Uterus (tissue), 3 donors: ENCODE measurements at regions not wholly inside any gene's neighbourhood (a gene's known extent, or its start where the extent isn't known, plus 50 kb on each side); places are given as distances from the start of the nearest gene placed in this dataset.

Source experiments
- DNase-seq, 2 donors: peaks; one replicate each; pipeline ENCODE4 v3.0.0-alpha.2; 2019 to 2020
- H3K27ac ChIP-seq, 2 donors: fragments of 200-600 bp; sonication (generic); 1 replicate in 1 of 2; 2 replicates in 1 of 2; pipeline ENCODE4 v1.5.1; 2016 to 2018
- H3K27me3 ChIP-seq, 2 donors: fragments of 200-600 bp; sonication (generic); one replicate each; pipeline ENCODE4 v1.5.1; 2018 to 2019; ENCODE audit warnings: control low read depth in 1 of 2
- H3K36me3 ChIP-seq, 2 donors: fragments of 200-600 bp; sonication (generic); one replicate each; pipeline ENCODE4 v1.5.1; 2019; ENCODE audit warnings: control low read depth in 1 of 2
- H3K4me1 ChIP-seq, 2 donors: fragments of 200-600 bp; sonication (generic); one replicate each; pipeline ENCODE4 v1.5.1; 2018 to 2019; ENCODE audit warnings: control low read depth in 1 of 2
- H3K4me3 ChIP-seq, 2 donors: fragments of 200-600 bp; sonication (generic); 1 replicate in 1 of 2; 2 replicates in 1 of 2; pipeline ENCODE4 v1.5.1; 2018 to 2019; ENCODE audit warnings: mild to moderate bottlenecking in 1 of 2
- H3K9me3 ChIP-seq, 2 donors: fragments of 200-600 bp; sonication (generic); one replicate each; pipeline ENCODE4 v1.5.1; 2019; ENCODE audit warnings: control low read depth in 1 of 2
- POLR2A ChIP-seq, 2 donors: fragments of 450-650 bp; IDR thresholded peaks; one replicate each; pipeline ENCODE4 v1.6.1; 2016; ENCODE audit warnings: antibody characterized with exemption in 2 of 2, mild to moderate bottlenecking in 1 of 2, moderate library complexity in 1 of 2
- intact Hi-C: fragments of 100-400 bp; cut with DNase I; formaldehyde crosslinking; loops from one replicate; pipeline ENCODE4 v1.15.1; 2023; ENCODE audit warnings: low total_unique reads
- TF ChIP-seq, protein P1 (sequence below), 4 experiments: fragments of 200-600 bp in 2 of 4; fragments of 450-650 bp in 2 of 4; sonication (generic) in 2 of 4; IDR thresholded peaks; one replicate each; pipeline ENCODE4 v1.5.1; 2016 to 2019; ENCODE audit warnings: antibody characterized with exemption in 4 of 4, mild to moderate bottlenecking in 2 of 4, moderate library complexity in 1 of 4
- donor health status: DM: yes; HTN: yes; CAD: no.

DNA sequence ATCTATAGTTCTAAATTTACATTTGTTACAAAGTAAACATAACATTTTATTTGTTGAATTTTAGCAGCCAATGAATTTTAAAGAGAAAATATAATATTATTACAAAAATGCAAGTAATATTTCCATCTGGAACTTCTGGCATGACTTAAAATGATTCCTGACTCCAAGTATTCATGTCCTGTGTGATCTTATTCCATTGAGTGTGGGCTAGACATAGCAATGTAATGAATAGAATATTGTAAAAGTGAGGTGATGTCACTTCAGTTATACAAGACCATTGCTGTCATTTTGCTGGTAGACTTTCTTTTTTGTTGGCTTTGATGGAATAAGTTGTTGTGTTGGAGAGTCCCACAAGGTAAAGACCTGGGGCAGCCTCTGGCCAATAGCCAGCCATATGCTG lies 912.2 kb upstream of the PIK3C3 start:
- no peak for TF ChIP-seq POLR2A (IDR thresholded peaks at IDR 0.05)
- TF ChIP-seq, protein P1, sequence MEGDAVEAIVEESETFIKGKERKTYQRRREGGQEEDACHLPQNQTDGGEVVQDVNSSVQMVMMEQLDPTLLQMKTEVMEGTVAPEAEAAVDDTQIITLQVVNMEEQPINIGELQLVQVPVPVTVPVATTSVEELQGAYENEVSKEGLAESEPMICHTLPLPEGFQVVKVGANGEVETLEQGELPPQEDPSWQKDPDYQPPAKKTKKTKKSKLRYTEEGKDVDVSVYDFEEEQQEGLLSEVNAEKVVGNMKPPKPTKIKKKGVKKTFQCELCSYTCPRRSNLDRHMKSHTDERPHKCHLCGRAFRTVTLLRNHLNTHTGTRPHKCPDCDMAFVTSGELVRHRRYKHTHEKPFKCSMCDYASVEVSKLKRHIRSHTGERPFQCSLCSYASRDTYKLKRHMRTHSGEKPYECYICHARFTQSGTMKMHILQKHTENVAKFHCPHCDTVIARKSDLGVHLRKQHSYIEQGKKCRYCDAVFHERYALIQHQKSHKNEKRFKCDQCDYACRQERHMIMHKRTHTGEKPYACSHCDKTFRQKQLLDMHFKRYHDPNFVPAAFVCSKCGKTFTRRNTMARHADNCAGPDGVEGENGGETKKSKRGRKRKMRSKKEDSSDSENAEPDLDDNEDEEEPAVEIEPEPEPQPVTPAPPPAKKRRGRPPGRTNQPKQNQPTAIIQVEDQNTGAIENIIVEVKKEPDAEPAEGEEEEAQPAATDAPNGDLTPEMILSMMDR (IDR thresholded peaks at IDR 0.05): no peak
- no peaks in the 10 kb centered on the region for H3K36me3 ChIP-seq
- intact Hi-C loops: no loop called here
- no peak for DNase-seq
- no peaks in the 10 kb centered on the region for H3K27me3 ChIP-seq
- no peak overlapping the region for H3K4me3 ChIP-seq
- no peak overlapping the region for H3K27ac ChIP-seq
- H3K9me3 ChIP-seq: no peaks in the 10 kb centered on the region
- no peaks in the 10 kb centered on the region for H3K4me1 ChIP-seq

DNA sequence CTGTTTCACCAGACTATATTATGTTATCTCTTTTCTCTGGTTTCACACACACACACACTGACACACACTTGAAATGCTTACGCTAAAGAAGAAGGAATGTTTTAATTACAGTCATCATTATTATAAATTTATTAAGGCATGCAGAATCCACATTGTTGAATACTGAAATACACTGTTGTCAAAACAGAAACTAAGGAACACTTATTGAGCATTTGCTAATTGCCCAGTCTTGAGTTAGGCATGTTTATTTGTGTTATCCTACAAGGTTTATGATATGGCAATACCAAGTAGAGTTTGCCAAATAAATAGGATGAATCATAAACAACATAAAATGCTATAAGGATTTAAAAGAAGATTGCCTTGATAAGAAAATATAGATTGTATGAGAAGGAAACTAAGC lies 917.0 kb upstream of the PIK3C3 start:
- DNase-seq: no peak
- H3K4me3 ChIP-seq: no peak overlapping the region
- no peaks in the 10 kb centered on the region for H3K27me3 ChIP-seq
- H3K9me3 ChIP-seq: no peaks in the 10 kb centered on the region
- no peak for TF ChIP-seq POLR2A (IDR thresholded peaks at IDR 0.05)
- TF ChIP-seq, protein P1 (IDR thresholded peaks at IDR 0.05): no peak
- no peaks in the 10 kb centered on the region for H3K4me1 ChIP-seq
- no peak overlapping the region for H3K27ac ChIP-seq
- no peaks in the 10 kb centered on the region for H3K36me3 ChIP-seq
- intact Hi-C loops: no loop called here

DNA sequence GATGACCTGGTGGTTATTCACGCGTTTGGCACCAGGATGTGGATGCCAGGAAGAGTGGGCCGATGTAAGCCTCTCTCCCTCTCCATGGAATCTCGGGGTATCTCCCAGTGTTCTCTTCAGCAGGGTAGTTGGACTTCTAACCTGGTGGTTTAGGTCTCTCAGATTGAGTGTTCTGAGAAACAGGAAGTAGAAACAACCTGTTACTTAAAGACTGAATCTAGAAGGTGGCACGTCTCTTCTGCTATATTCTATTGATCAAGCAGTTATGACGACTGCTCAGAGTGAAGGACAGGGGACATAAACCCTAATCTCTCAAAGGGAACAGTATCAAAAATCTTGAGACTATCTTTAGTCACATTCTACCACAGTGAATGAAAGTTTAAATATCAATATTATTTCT lies 918.7 kb upstream of the PIK3C3 start:
- Histone ChIP-seq H3K4me1 (no peaks in the 10 kb centered on the region), H3K4me3 (no peak overlapping the region), H3K27me3 (no peaks in the 10 kb centered on the region), H3K9me3 (no peaks in the 10 kb centered on the region), H3K36me3 (no peaks in the 10 kb centered on the region), H3K27ac (no peak overlapping the region)
- intact Hi-C loops: no loop called here
- DNase-seq: no peak
- TF ChIP-seq, protein P1 (IDR thresholded peaks at IDR 0.05): no peak
- TF ChIP-seq POLR2A (IDR thresholded peaks at IDR 0.05): no peak

DNA sequence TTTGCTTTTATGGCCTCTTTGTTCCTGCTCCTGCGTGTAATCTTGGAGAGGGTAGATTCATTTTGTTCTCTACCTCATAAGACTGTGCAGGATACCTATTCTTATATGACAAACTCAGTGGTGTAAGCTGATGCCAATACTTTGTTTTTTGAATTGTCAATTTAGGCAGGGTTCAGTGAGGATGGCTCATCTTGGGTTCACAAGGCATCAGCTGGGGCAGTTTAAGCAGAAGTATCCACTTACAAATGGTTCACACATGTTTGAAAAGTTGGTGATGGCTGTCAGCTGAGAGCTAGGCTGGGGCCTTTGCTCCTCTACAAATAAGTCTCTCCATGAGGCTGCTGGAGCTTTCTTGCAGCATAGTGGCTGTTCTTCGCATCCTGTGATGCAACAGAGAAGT lies 920.6 kb upstream of the PIK3C3 start:
- TF ChIP-seq, protein P1 (IDR thresholded peaks at IDR 0.05): no peak
- intact Hi-C loops: no loop called here

DNA sequence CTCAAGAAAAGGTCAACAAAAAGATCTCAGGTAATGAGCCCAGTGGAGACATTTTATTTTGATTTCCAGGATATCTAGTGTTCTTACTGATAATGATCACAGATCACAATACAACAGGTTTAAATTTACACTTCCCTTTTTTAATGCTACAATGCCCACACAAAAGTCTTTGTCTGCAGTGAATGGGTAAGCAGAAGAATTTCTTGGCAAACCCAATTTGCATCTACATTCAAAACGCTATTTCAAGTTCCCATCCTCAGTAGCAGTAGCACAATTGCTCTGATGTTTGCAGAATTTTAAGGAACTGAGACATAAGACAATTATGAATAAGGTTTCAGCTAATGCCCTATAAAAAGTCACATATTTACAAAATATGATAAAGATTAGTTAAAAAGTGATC lies 929.4 kb upstream of the PIK3C3 start:
- H3K36me3 ChIP-seq: no peaks in the 10 kb centered on the region
- no peaks in the 10 kb centered on the region for H3K9me3 ChIP-seq
- intact Hi-C loops: no loop called here
- no peaks in the 10 kb centered on the region for H3K27me3 ChIP-seq
- DNase-seq: no peak
- TF ChIP-seq, protein P1 (IDR thresholded peaks at IDR 0.05): no peak
- no peak for TF ChIP-seq POLR2A (IDR thresholded peaks at IDR 0.05)
- H3K27ac ChIP-seq: no peak overlapping the region
- no peak overlapping the region for H3K4me3 ChIP-seq
- no peaks in the 10 kb centered on the region for H3K4me1 ChIP-seq

More for the DNA sequence above, 920.6 kb upstream of the PIK3C3 start:
- H3K4me1 ChIP-seq: no peaks in the 10 kb centered on the region
- no peaks in the 10 kb centered on the region for H3K36me3 ChIP-seq
- no peak overlapping the region for H3K4me3 ChIP-seq
- no peaks in the 10 kb centered on the region for H3K9me3 ChIP-seq
- DNase-seq: no peak
- H3K27ac ChIP-seq: no peak overlapping the region
- H3K27me3 ChIP-seq: no peaks in the 10 kb centered on the region
